HCT116 (cell line): ENCODE measurements at regions not wholly inside any gene's neighbourhood (a gene's known extent, or its start where the extent isn't known, plus 50 kb on each side); places are given as distances from the start of the nearest gene placed in this dataset.

ENCODE experiments used
- ATAC-seq: fragments of 200-7000 bp; cut with Tn5 transposase; 2 replicates; pipeline ENCODE4 v1.9.1; 2020; ENCODE audit warnings: mild to moderate bottlenecking, moderate library complexity
- BruUV-seq: library from RNA; stranded (reverse); fragments of 400-500 nt; replicated peaks from 2 replicates; lab custom pipeline; 2021; lab: Mats Ljungman, UMichigan
- CTCF ChIA-PET: fragments of 300-600 bp; sonication (Branson Sonifier 250); formaldehyde crosslinking; loops from one replicate; lab custom pipeline; 2021; ENCODE audit warnings: antibody characterized with exemption; lab: Charles Lee
- POLR2A ChIA-PET: fragments of 300-600, 350-600 bp; sonication (Branson Sonifier 250); formaldehyde crosslinking; loops from one replicate; lab custom pipeline; 2021; ENCODE audit warnings: antibody characterized with exemption; lab: Charles Lee
- RAD21 ChIA-PET, 2 experiments: fragments of 300-600 bp; sonication (Branson Sonifier 250); formaldehyde crosslinking; loops; one replicate each; lab custom pipeline; 2023; ENCODE audit warnings: low total read pairs in 2 of 2; ENCODE audit not compliant: uncharacterized antibody in 2 of 2, unreplicated experiment in 2 of 2, low non-redundant PET in 1 of 2; lab: Charles Lee
- DNase-seq: peaks from one replicate; pipeline ENCODE4 v3.0.0-alpha.2; 2010; ENCODE audit warnings: low read depth, low spot score
- H2AFZ ChIP-seq: fragments of 200-600 bp; shearing (Covaris generic), sonication (generic); 2 replicates; pipeline ENCODE4 v1.6.1; 2017; ENCODE audit warnings: low read depth, mixed run types, mixed read lengths, antibody characterized with exemption, low read length; ENCODE audit not compliant: poor library complexity, severe bottlenecking
- H3K27ac ChIP-seq: 2 replicates; pipeline ENCODE4 v1.5.1; 2012; ENCODE audit warnings: low read depth, low read length
- H3K27me3 ChIP-seq: fragments of 200-600 bp; sonication (generic); 2 replicates; pipeline ENCODE4 v1.6.1; 2016; ENCODE audit warnings: mixed run types, low read length, mixed read lengths; ENCODE audit not compliant: insufficient read depth
- H3K36me3 ChIP-seq, 2 experiments: fragments of 200-500 bp in 1 of 2; fragments of 200-600 bp in 1 of 2; sonication (Bioruptor generic) in 1 of 2; sonication (generic) in 1 of 2; 2 replicates each; pipeline versions ENCODE4 v1.5.1 to v1.6.1; 2014 to 2016; ENCODE audit warnings: low read length in 2 of 2, inconsistent platforms in 1 of 2, mixed read lengths in 1 of 2, mixed run types in 1 of 2; ENCODE audit not compliant: insufficient read depth in 2 of 2, control insufficient read depth in 1 of 2
- H3K4me1 ChIP-seq, 2 experiments: fragments of 200-600 bp in 1 of 2; sonication (generic) in 1 of 2; 2 replicates each; pipeline versions ENCODE4 v1.5.1 to v1.6.1; 2012 to 2017; ENCODE audit warnings: low read length in 2 of 2, inconsistent platforms in 1 of 2, mild to moderate bottlenecking in 1 of 2, mixed read lengths in 1 of 2, mixed run types in 1 of 2, moderate library complexity in 1 of 2; ENCODE audit not compliant: insufficient read depth in 2 of 2, control insufficient read depth in 1 of 2
- H3K4me2 ChIP-seq: fragments of 200-600 bp; sonication (generic); 2 replicates; pipeline ENCODE4 v1.6.1; 2017; ENCODE audit warnings: mixed run types, low read length, mixed read lengths
- H3K4me3 ChIP-seq, 2 experiments: fragments of 200-600 bp in 1 of 2; sonication (generic) in 1 of 2; replicated peaks in 1 of 2; 2 replicates each; pipeline ENCODE4 v1.5.1; 2011 to 2016; ENCODE audit warnings: low read length in 2 of 2, control low read depth in 1 of 2, low read depth in 1 of 2, mild to moderate bottlenecking in 1 of 2, mixed read lengths in 1 of 2, mixed run types in 1 of 2
- H3K79me2 ChIP-seq: fragments of 200-600 bp; sonication (generic); 2 replicates; pipeline ENCODE4 v1.6.1; 2017; ENCODE audit warnings: mild to moderate bottlenecking, mixed run types, low read length, moderate library complexity, mixed read lengths; ENCODE audit not compliant: insufficient read depth
- H3K9ac ChIP-seq: fragments of 200-600 bp; sonication (generic); 2 replicates; pipeline ENCODE4 v1.6.1; 2016; ENCODE audit warnings: low read length, mixed read lengths
- H3K9me2 ChIP-seq: fragments of 200-600 bp; sonication (generic), shearing (Covaris generic); 2 replicates; pipeline ENCODE4 v1.6.1; 2017; ENCODE audit warnings: mixed run types, mild to moderate bottlenecking, moderate library complexity; ENCODE audit not compliant: insufficient read depth
- H3K9me3 ChIP-seq, 2 experiments: fragments of 200-500 bp in 1 of 2; fragments of 200-600 bp in 1 of 2; sonication (Bioruptor generic) in 1 of 2; sonication (generic) in 1 of 2; 2 replicates each; pipeline ENCODE4 v1.6.1; 2014 to 2017; ENCODE audit warnings: low read length in 2 of 2, mixed read lengths in 2 of 2, inconsistent platforms in 1 of 2, low read depth in 1 of 2, mild to moderate bottlenecking in 1 of 2, mixed run types in 1 of 2, moderate library complexity in 1 of 2; ENCODE audit not compliant: control insufficient read depth in 1 of 2, insufficient read depth in 1 of 2
- H4K20me1 ChIP-seq: fragments of 200-600 bp; sonication (generic), shearing (Covaris generic); 2 replicates; pipeline ENCODE4 v1.6.1; 2017; ENCODE audit warnings: mixed run types, mild to moderate bottlenecking, moderate library complexity; ENCODE audit not compliant: insufficient read depth
- CTCF ChIP-seq, 3 experiments: fragments of 200-600 bp in 1 of 3; sonication (generic) in 1 of 3; IDR thresholded peaks in 2 of 3; conservative IDR thresholded peaks in 1 of 3; 2 replicates each; pipeline ENCODE4 v1.5.1; 2012 to 2017; ENCODE audit warnings: low read depth in 2 of 3, low read length in 2 of 3, antibody characterized with exemption in 1 of 3, borderline replicate concordance in 1 of 3, control low read depth in 1 of 3, mild to moderate bottlenecking in 1 of 3, mixed read lengths in 1 of 3, mixed run types in 1 of 3, moderate library complexity in 1 of 3; ENCODE audit not compliant: insufficient read depth in 1 of 3
- ELF1 ChIP-seq: IDR thresholded peaks from 2 replicates; pipeline ENCODE4 v1.6.1; 2012; ENCODE audit warnings: low read depth, borderline replicate concordance
- JUND ChIP-seq: IDR thresholded peaks from 2 replicates; pipeline ENCODE4 v1.6.1; 2012
- POLR2A ChIP-seq: IDR thresholded peaks from 2 replicates; pipeline ENCODE4 v1.7.0; 2011; ENCODE audit warnings: borderline replicate concordance; ENCODE audit not compliant: insufficient read depth, insufficient read length; ENCODE audit errors: extremely low read depth
- POLR2AphosphoS5 ChIP-seq: IDR thresholded peaks from 2 replicates; pipeline ENCODE4 v1.6.1; 2011; ENCODE audit warnings: mild to moderate bottlenecking, low read depth, low read length, moderate library complexity
- RAD21 ChIP-seq: IDR thresholded peaks from 2 replicates; pipeline ENCODE4 v1.6.1; 2012; ENCODE audit warnings: low read depth, mild to moderate bottlenecking
- SIN3A ChIP-seq: IDR thresholded peaks from 2 replicates; pipeline ENCODE4 v1.6.1; 2012; ENCODE audit warnings: low read depth
- SP1 ChIP-seq: IDR thresholded peaks from 2 replicates; pipeline ENCODE4 v1.6.1; 2012; ENCODE audit warnings: low read depth
- SRF ChIP-seq: IDR thresholded peaks from 2 replicates; pipeline ENCODE4 v1.6.1; 2012; ENCODE audit warnings: low read depth
- TCF7L2 ChIP-seq: IDR thresholded peaks from 2 replicates; pipeline ENCODE4 v1.7.0; 2011; ENCODE audit warnings: borderline replicate concordance, inconsistent platforms; ENCODE audit not compliant: insufficient read depth, insufficient read length; ENCODE audit errors: extremely low read depth
- YY1 ChIP-seq: IDR thresholded peaks from 2 replicates; pipeline ENCODE4 v1.6.1; 2011; ENCODE audit warnings: low read length, low read depth, moderate library complexity, mild to moderate bottlenecking; ENCODE audit not compliant: insufficient replicate concordance; ENCODE audit errors: extremely low read depth
- ZFX ChIP-seq: fragments of 450-650 bp; IDR thresholded peaks from 2 replicates; pipeline ENCODE4 v1.6.1; 2017
- ZNF274 ChIP-seq: fragments of 200-500 bp; sonication (Bioruptor generic); IDR thresholded peaks from 2 replicates; pipeline ENCODE4 v1.6.1; 2014; ENCODE audit warnings: mild to moderate bottlenecking, low read depth, low read length, inconsistent platforms
- intact Hi-C: fragments of 100-400 bp; cut with micrococcal nuclease; formaldehyde crosslinking; loops from 2 replicates; pipeline ENCODE4 v1.10.0; 2022
- TF ChIP-seq, protein P1 (sequence below): IDR thresholded peaks from 2 replicates; pipeline ENCODE4 v1.6.1; 2012; ENCODE audit warnings: low read depth
- TF ChIP-seq, protein P2 (sequence below): IDR thresholded peaks from 2 replicates; pipeline ENCODE4 v1.6.1; 2012
- TF ChIP-seq, protein P3 (sequence below): IDR thresholded peaks from 2 replicates; pipeline ENCODE4 v1.6.1; 2011; ENCODE audit warnings: mild to moderate bottlenecking, low read length, moderate library complexity; ENCODE audit not compliant: insufficient replicate concordance; ENCODE audit errors: extremely low read depth

GRCh38 chr1:105779727-105780126 lies 1276.7 kb upstream of the PRMT6 start:
- Histone ChIP-seq H3K36me3 (no peaks in the 10 kb centered on the region), H3K27ac (no peak overlapping the region), H2AFZ (no peak overlapping the region), H3K9me3 (peaks cover 0 to 7% of the 10 kb centered on the region in 2 experiments; a peak in 2 of 4 replicates), H3K4me2 (no peak overlapping the region), H3K27me3 (no peaks in the 10 kb centered on the region), H3K4me3 (no peak overlapping the region), H3K9me2 (no peaks in the 10 kb centered on the region)
- CTCF ChIA-PET, result no interaction called here
- TF ChIP-seq, protein P1, sequence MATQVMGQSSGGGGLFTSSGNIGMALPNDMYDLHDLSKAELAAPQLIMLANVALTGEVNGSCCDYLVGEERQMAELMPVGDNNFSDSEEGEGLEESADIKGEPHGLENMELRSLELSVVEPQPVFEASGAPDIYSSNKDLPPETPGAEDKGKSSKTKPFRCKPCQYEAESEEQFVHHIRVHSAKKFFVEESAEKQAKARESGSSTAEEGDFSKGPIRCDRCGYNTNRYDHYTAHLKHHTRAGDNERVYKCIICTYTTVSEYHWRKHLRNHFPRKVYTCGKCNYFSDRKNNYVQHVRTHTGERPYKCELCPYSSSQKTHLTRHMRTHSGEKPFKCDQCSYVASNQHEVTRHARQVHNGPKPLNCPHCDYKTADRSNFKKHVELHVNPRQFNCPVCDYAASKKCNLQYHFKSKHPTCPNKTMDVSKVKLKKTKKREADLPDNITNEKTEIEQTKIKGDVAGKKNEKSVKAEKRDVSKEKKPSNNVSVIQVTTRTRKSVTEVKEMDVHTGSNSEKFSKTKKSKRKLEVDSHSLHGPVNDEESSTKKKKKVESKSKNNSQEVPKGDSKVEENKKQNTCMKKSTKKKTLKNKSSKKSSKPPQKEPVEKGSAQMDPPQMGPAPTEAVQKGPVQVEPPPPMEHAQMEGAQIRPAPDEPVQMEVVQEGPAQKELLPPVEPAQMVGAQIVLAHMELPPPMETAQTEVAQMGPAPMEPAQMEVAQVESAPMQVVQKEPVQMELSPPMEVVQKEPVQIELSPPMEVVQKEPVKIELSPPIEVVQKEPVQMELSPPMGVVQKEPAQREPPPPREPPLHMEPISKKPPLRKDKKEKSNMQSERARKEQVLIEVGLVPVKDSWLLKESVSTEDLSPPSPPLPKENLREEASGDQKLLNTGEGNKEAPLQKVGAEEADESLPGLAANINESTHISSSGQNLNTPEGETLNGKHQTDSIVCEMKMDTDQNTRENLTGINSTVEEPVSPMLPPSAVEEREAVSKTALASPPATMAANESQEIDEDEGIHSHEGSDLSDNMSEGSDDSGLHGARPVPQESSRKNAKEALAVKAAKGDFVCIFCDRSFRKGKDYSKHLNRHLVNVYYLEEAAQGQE, result no peak
- TF ChIP-seq SP1, result no peak
- TF ChIP-seq SRF, result no peak
- no peak for TF ChIP-seq POLR2AphosphoS5
- no peak for TF ChIP-seq SIN3A
- no peak for TF ChIP-seq YY1
- no peak for TF ChIP-seq ZNF274
- TF ChIP-seq ZFX, result no peak
- no peak for TF ChIP-seq ELF1
- TF ChIP-seq, protein P2, sequence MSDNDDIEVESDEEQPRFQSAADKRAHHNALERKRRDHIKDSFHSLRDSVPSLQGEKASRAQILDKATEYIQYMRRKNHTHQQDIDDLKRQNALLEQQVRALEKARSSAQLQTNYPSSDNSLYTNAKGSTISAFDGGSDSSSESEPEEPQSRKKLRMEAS, result no peak
- no peak for TF ChIP-seq CTCF (IDR thresholded peaks at IDR 0.05 in 2 of 3, conservative IDR thresholded peaks at IDR 0.05 in 1 of 3; ENCODE audit: borderline replicate concordance in 1 of 3, insufficient read depth in 1 of 3, low read depth in 2 of 3, low read length in 2 of 3)
- no peak for TF ChIP-seq JUND
- TF ChIP-seq RAD21, result no peak
- TF ChIP-seq POLR2A, result no peak
- TF ChIP-seq, protein P3, sequence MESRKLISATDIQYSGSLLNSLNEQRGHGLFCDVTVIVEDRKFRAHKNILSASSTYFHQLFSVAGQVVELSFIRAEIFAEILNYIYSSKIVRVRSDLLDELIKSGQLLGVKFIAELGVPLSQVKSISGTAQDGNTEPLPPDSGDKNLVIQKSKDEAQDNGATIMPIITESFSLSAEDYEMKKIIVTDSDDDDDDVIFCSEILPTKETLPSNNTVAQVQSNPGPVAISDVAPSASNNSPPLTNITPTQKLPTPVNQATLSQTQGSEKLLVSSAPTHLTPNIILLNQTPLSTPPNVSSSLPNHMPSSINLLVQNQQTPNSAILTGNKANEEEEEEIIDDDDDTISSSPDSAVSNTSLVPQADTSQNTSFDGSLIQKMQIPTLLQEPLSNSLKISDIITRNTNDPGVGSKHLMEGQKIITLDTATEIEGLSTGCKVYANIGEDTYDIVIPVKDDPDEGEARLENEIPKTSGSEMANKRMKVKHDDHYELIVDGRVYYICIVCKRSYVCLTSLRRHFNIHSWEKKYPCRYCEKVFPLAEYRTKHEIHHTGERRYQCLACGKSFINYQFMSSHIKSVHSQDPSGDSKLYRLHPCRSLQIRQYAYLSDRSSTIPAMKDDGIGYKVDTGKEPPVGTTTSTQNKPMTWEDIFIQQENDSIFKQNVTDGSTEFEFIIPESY, result no peak
- TF ChIP-seq TCF7L2, result no peak
- TF ChIP-seq, all 23 proteins: peak for 0
- ChIA-PET POLR2A (no interaction called here), RAD21 (no interaction called here)
- no TSS peak for BruUV-seq
- no peaks in the 10 kb centered on the region for H3K79me2 ChIP-seq
- DNase-seq (no peak), ATAC-seq (no peak)
- intact Hi-C loops, result no loop called here
- no peaks in the 10 kb centered on the region for H3K4me1 ChIP-seq
- no peak overlapping the region for H3K9ac ChIP-seq
- no peaks in the 10 kb centered on the region for H4K20me1 ChIP-seq
